ENCODE measurements at regions not wholly inside any gene's neighbourhood (a gene's known extent, or its start where the extent isn't known, plus 50 kb on each side); places are given as distances from the start of the nearest gene placed in this dataset.
"Not testable (repeated sequence)": the region's sequence is repeated elsewhere in the genome, so short reads cannot be mapped to it uniquely, and the experiment has no call there.

- Histone ChIP-seq H3K79me2 (ENCODE audit: insufficient read depth, low read length) (no peaks in the 10 kb centered on the region), H3K4me2 (ENCODE audit: low read depth, low read length) (no peak overlapping the region), H3K4me3 (replicated peaks in 1 of 3; ENCODE audit: insufficient read depth in 1 of 3, low read depth in 2 of 3, low read length in 3 of 3) (no peak overlapping the region), H4K20me1 (ENCODE audit: insufficient read depth, low read length) (no peaks in the 10 kb centered on the region), H3K27me3 (ENCODE audit: control insufficient read depth in 1 of 2, insufficient read depth in 2 of 2, low read length in 2 of 2) (0 out of 5 replicates have a peak, but pooled peaks cover 0 to 2% of the 10 kb centered on the region in 2 experiments), H3K9me3 (ENCODE audit: low read length) (no peaks in the 10 kb centered on the region), H3K4me1 (ENCODE audit: insufficient read depth, low read length) (no peaks in the 10 kb centered on the region), H3K36me3 (replicated peaks in 1 of 2; ENCODE audit: control insufficient read depth in 1 of 2, insufficient read depth in 2 of 2, low read length in 2 of 2) (no peaks in the 10 kb centered on the region), H3K27ac (ENCODE audit: extremely low read length, insufficient read depth, low read length) (no peak overlapping the region), H3K9ac (ENCODE audit: insufficient read depth, low read depth, low read length) (no peak overlapping the region), H2AFZ (ENCODE audit: low read length) (no peak overlapping the region)
- ATAC-seq: no peak
- POLR2A ChIA-PET: no interaction called here
- FAIRE-seq: no peak
- in situ Hi-C loops (cut with HindIII; ENCODE audit: extremely low pct_ligation_motif_present, low pct_unique_long_range_greater_than_20kb) (no loop called here), intact Hi-C loops (cut with micrococcal nuclease; ENCODE audit: unreplicated experiment) (no loop called here)
- CTCF ChIA-PET (ENCODE audit: low intra/inter-chr PET ratio, low total read pairs): no interaction called here
- 19% methylated on average over 8 of the region's 8 CpGs for WGBS (ENCODE audit: low lambda C conversion rate)
- TF ChIP-seq ZSCAN29 (CRISPR knock-in tag; conservative IDR thresholded peaks at IDR 0.05) (no peak), TRIM22 (IDR thresholded peaks at IDR 0.05) (no peak), PBX3 (CRISPR knock-in tag; IDR thresholded peaks at IDR 0.05; ENCODE audit: borderline replicate concordance) (no peak), ZSCAN30 (CRISPR knock-in tag; IDR thresholded peaks at IDR 0.05) (no peak), HINFP (CRISPR knock-in tag; IDR thresholded peaks at IDR 0.05; ENCODE audit: low read depth) (no peak), TCF7L2 (IDR thresholded peaks at IDR 0.05; ENCODE audit: low read depth, low read length) (no peak), ZNF329 (CRISPR knock-in tag; IDR thresholded peaks at IDR 0.05; ENCODE audit: low read depth) (no peak), ZNF644 (CRISPR knock-in tag; IDR thresholded peaks at IDR 0.05; ENCODE audit: low read depth) (no peak), TMF1 (CRISPR knock-in tag; IDR thresholded peaks at IDR 0.05; ENCODE audit: low read depth) (no peak), MAFK (conservative IDR thresholded peaks at IDR 0.05 in 1 of 2, IDR thresholded peaks at IDR 0.05 in 1 of 2; ENCODE audit: low read length in 2 of 2) (no peak)
- BruUV-seq (replicated peaks): no TSS peak
- DNase-seq (ENCODE audit: low spot score): no peak
Measured at GRCh38 chr21:35189077-35189863, 140.2 kb upstream of the RUNX1 start.

- DNase-seq (ENCODE audit: low spot score): not testable (repeated sequence)
Measured at GRCh38 chr21:35183389-35183788, 134.3 kb upstream of the RUNX1 start.

More at GRCh38 chr21:35183389-35183788, 134.3 kb upstream of the RUNX1 start:
- H3K36me3 ChIP-seq (replicated peaks in 1 of 2; ENCODE audit: control insufficient read depth in 1 of 2, insufficient read depth in 2 of 2, low read length in 2 of 2); in situ Hi-C loops (cut with HindIII; ENCODE audit: extremely low pct_ligation_motif_present, low pct_unique_long_range_greater_than_20kb); H3K79me2 ChIP-seq (ENCODE audit: insufficient read depth, low read length); H3K4me1 ChIP-seq (ENCODE audit: insufficient read depth, low read length); H2AFZ ChIP-seq (ENCODE audit: low read length); H3K27ac ChIP-seq (ENCODE audit: extremely low read length, insufficient read depth, low read length); H4K20me1 ChIP-seq (ENCODE audit: insufficient read depth, low read length); FAIRE-seq; intact Hi-C loops (cut with micrococcal nuclease; ENCODE audit: unreplicated experiment); H3K9me3 ChIP-seq (ENCODE audit: low read length); BruUV-seq (replicated peaks); H3K27me3 ChIP-seq (ENCODE audit: control insufficient read depth in 1 of 2, insufficient read depth in 2 of 2, low read length in 2 of 2); H3K4me3 ChIP-seq (replicated peaks in 1 of 3; ENCODE audit: insufficient read depth in 1 of 3, low read depth in 2 of 3, low read length in 3 of 3); POLR2A ChIA-PET; ATAC-seq; H3K9ac ChIP-seq (ENCODE audit: insufficient read depth, low read depth, low read length); CTCF ChIA-PET (ENCODE audit: low intra/inter-chr PET ratio, low total read pairs); H3K4me2 ChIP-seq (ENCODE audit: low read depth, low read length): not testable (repeated sequence)
- WGBS (ENCODE audit: low lambda C conversion rate): 20% methylated on average over 2 of the region's 2 CpGs

All from HepG2 (cell line).